HepG2 (cell line): ENCODE measurements at regions not wholly inside any gene's neighbourhood (a gene's known extent, or its start where the extent isn't known, plus 50 kb on each side); places are given as distances from the start of the nearest gene placed in this dataset.

Experiments
- EZH2 ChIP-seq: conservative IDR thresholded peaks from 2 replicates; pipeline ENCODE4 v1.6.1; 2012; ENCODE audit warnings: mild to moderate bottlenecking, low read depth, low read length, moderate library complexity
- IRF9 ChIP-seq: sonication (generic); formaldehyde crosslinking; IDR thresholded peaks from 2 replicates; pipeline ENCODE4 v1.8.0; 2022; ENCODE audit warnings: missing genetic modification reagents, mild to moderate bottlenecking, borderline replicate concordance
- MTF2 ChIP-seq: sonication (generic); formaldehyde crosslinking; IDR thresholded peaks from 2 replicates; pipeline ENCODE4 v1.5.0; 2020; ENCODE audit warnings: missing genetic modification reagents, borderline replicate concordance
- NR2F6 ChIP-seq, 2 experiments: IDR thresholded peaks; 2 replicates each; pipeline ENCODE4 v1.6.1; 2016; ENCODE audit warnings: antibody characterized with exemption in 1 of 2, mild to moderate bottlenecking in 1 of 2
- TAF1 ChIP-seq: sonication (generic); formaldehyde crosslinking; IDR thresholded peaks from 2 replicates; pipeline ENCODE4 v1.4.0; 2020; ENCODE audit warnings: missing genetic modification reagents
- TRAFD1 ChIP-seq: sonication (generic); formaldehyde crosslinking; IDR thresholded peaks from 2 replicates; pipeline ENCODE4 v1.5.1; 2020; ENCODE audit warnings: missing genetic modification reagents, mild to moderate bottlenecking, borderline replicate concordance
- TF ChIP-seq, protein P1 (sequence below), 2 experiments: sonication (generic) in 1 of 2; formaldehyde crosslinking in 1 of 2; IDR thresholded peaks; 2 replicates each; pipeline versions ENCODE4 v1.5.1 to v1.6.1; 2011 to 2020; ENCODE audit warnings: borderline replicate concordance in 1 of 2, low read depth in 1 of 2, low read length in 1 of 2, mild to moderate bottlenecking in 1 of 2, missing genetic modification reagents in 1 of 2, moderate library complexity in 1 of 2
- TF ChIP-seq, protein P2 (sequence below): sonication (generic); formaldehyde crosslinking; IDR thresholded peaks from 2 replicates; pipeline ENCODE4 v1.5.0; 2020; ENCODE audit warnings: mild to moderate bottlenecking, missing genetic modification reagents, moderate library complexity

DNA sequence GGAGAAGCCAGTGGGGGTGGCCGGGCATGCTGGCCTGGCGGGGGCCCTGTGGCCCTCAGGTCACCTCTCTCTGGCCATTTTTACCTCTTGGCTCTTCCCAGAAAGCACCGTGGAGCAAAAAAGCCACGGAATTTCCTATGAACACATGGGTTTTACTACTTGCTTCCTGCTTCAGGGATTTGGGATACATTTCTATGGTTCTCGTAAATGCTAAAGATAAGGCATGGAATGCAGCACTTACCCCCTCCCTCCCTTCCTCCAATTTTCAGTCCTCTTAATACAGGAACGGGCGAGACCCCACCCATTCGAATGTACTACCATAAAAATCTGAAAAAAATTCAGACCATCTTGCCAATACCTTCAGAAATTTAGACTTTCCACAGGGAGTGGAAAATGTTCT is 279.7 kb downstream of the ARHGAP12 start:
- TF ChIP-seq, protein P1, sequence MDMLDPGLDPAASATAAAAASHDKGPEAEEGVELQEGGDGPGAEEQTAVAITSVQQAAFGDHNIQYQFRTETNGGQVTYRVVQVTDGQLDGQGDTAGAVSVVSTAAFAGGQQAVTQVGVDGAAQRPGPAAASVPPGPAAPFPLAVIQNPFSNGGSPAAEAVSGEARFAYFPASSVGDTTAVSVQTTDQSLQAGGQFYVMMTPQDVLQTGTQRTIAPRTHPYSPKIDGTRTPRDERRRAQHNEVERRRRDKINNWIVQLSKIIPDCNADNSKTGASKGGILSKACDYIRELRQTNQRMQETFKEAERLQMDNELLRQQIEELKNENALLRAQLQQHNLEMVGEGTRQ (IDR thresholded peaks at IDR 0.05; ENCODE audit: low read depth, low read length): no peak
- TF ChIP-seq, protein P1 (CRISPR knock-in tag; IDR thresholded peaks at IDR 0.05; ENCODE audit: borderline replicate concordance): no peak
- TF ChIP-seq IRF9 (CRISPR knock-in tag): no peak
- TF ChIP-seq, protein P2, sequence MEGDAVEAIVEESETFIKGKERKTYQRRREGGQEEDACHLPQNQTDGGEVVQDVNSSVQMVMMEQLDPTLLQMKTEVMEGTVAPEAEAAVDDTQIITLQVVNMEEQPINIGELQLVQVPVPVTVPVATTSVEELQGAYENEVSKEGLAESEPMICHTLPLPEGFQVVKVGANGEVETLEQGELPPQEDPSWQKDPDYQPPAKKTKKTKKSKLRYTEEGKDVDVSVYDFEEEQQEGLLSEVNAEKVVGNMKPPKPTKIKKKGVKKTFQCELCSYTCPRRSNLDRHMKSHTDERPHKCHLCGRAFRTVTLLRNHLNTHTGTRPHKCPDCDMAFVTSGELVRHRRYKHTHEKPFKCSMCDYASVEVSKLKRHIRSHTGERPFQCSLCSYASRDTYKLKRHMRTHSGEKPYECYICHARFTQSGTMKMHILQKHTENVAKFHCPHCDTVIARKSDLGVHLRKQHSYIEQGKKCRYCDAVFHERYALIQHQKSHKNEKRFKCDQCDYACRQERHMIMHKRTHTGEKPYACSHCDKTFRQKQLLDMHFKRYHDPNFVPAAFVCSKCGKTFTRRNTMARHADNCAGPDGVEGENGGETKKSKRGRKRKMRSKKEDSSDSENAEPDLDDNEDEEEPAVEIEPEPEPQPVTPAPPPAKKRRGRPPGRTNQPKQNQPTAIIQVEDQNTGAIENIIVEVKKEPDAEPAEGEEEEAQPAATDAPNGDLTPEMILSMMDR (CRISPR knock-in tag): no peak
- TF ChIP-seq NR2F6 (IDR thresholded peaks at IDR 0.05): no peak
- TF ChIP-seq NR2F6 (CRISPR knock-in tag; IDR thresholded peaks at IDR 0.05): no peak
- TF ChIP-seq EZH2: no peak
- TF ChIP-seq TRAFD1 (CRISPR knock-in tag): no peak
- TF ChIP-seq MTF2: no peak
- TF ChIP-seq TAF1: no peak
